ENCODE measurements at regions not wholly inside any gene's neighbourhood (a gene's known extent, or its start where the extent isn't known, plus 50 kb on each side); places are given as distances from the start of the nearest gene placed in this dataset.

DNA sequence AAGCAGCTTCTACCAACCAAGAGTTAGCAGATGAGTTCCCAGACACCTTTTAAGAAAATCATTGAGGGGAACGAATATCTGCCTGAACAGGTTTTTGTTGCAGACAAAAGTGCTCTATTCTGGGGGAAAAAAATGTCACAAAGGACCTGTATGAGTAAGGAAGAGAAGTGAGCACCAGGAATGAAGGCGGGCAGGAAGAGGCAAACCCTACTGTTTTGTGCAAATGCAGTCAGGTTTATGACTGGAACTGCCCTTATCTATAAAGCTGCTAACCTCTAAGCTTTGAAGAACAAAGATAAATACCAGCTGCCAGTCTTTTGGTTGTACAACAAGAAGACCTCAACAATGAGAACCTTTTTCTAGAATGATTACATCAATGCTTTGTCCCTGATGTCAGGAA, 292.4 kb upstream of the SP4 start:
- TF ChIP-seq, protein P1, sequence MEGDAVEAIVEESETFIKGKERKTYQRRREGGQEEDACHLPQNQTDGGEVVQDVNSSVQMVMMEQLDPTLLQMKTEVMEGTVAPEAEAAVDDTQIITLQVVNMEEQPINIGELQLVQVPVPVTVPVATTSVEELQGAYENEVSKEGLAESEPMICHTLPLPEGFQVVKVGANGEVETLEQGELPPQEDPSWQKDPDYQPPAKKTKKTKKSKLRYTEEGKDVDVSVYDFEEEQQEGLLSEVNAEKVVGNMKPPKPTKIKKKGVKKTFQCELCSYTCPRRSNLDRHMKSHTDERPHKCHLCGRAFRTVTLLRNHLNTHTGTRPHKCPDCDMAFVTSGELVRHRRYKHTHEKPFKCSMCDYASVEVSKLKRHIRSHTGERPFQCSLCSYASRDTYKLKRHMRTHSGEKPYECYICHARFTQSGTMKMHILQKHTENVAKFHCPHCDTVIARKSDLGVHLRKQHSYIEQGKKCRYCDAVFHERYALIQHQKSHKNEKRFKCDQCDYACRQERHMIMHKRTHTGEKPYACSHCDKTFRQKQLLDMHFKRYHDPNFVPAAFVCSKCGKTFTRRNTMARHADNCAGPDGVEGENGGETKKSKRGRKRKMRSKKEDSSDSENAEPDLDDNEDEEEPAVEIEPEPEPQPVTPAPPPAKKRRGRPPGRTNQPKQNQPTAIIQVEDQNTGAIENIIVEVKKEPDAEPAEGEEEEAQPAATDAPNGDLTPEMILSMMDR (IDR thresholded peaks at IDR 0.05) = no peak
- TF ChIP-seq EP300 (IDR thresholded peaks at IDR 0.05) = no peak
- no peak for TF ChIP-seq POLR2A (IDR thresholded peaks at IDR 0.05)

Data from gastroesophageal sphincter (tissue), 3 donors.